ENCODE measurements at regions not wholly inside any gene's neighbourhood (a gene's known extent, or its start where the extent isn't known, plus 50 kb on each side); places are given as distances from the start of the nearest gene placed in this dataset.

GRCh38 chr13:84655677-84656076 is 773.4 kb upstream of the SLITRK1 start:
- TF ChIP-seq CTCF (IDR thresholded peaks at IDR 0.05) (no peak), POLR2AphosphoS5 (IDR thresholded peaks at IDR 0.05) (no peak), POLR2A (IDR thresholded peaks at IDR 0.05) (no peak), EP300 (IDR thresholded peaks at IDR 0.05) (no peak)

All from stomach (tissue), 4 donors.